Caco-2 (cell line): ENCODE measurements at regions not wholly inside any gene's neighbourhood (a gene's known extent, or its start where the extent isn't known, plus 50 kb on each side); places are given as distances from the start of the nearest gene placed in this dataset.

ENCODE experiments used
- BruUV-seq: library from RNA; stranded (reverse); fragments of 400-500 nt; replicated peaks from 2 replicates; lab custom pipeline; 2021; lab: Mats Ljungman, UMichigan
- CTCF ChIA-PET: fragments of 300-600 bp; sonication (Branson Sonifier 250); formaldehyde crosslinking; loops from one replicate; lab custom pipeline; 2022; ENCODE audit warnings: antibody characterized with exemption; lab: Charles Lee
- POLR2A ChIA-PET: fragments of 300-600 bp; sonication (Branson Sonifier 250); formaldehyde crosslinking; loops from one replicate; lab custom pipeline; 2022; ENCODE audit warnings: antibody characterized with exemption; lab: Charles Lee
- DNase-seq, 2 experiments: peaks; one replicate each; pipeline versions ENCODE4 v3.0.0 to v3.0.0-alpha.2; 2020 to 2022
- H3K27me3 ChIP-seq: replicated peaks from 2 replicates; pipeline ENCODE4 v1.6.0; 2011; ENCODE audit warnings: low read length; ENCODE audit not compliant: control insufficient read depth, insufficient read depth
- H3K36me3 ChIP-seq: 2 replicates; pipeline ENCODE4 v1.5.1; 2011; ENCODE audit warnings: low read length; ENCODE audit not compliant: control insufficient read depth, insufficient read depth
- H3K4me1 ChIP-seq: fragments of 250-450 bp; sonication (Bioruptor Pico); 2 replicates; pipeline ENCODE4 v1.5.1; 2020; ENCODE audit warnings: mild to moderate bottlenecking
- H3K4me3 ChIP-seq: 2 replicates; pipeline ENCODE4 v1.5.1; 2011; ENCODE audit warnings: low read depth, mild to moderate bottlenecking, control low read depth, low read length
- H3K9me3 ChIP-seq: fragments of 250-450 bp; sonication (Bioruptor Pico); 2 replicates; pipeline ENCODE4 v1.5.1; 2020; ENCODE audit warnings: mild to moderate bottlenecking, moderate library complexity
- H3K27ac Mint-ChIP-seq: one replicate; pipeline ENCODE4 v1.8.0; 2022; ENCODE audit warnings: mixed read lengths; ENCODE audit not compliant: unreplicated experiment
- H3K27me3 Mint-ChIP-seq: one replicate; pipeline ENCODE4 v1.8.0; 2022; ENCODE audit warnings: mixed read lengths; ENCODE audit not compliant: insufficient read depth, unreplicated experiment
- H3K36me3 Mint-ChIP-seq: one replicate; pipeline ENCODE4 v1.8.0; 2022; ENCODE audit warnings: mild to moderate bottlenecking, mixed read lengths; ENCODE audit not compliant: insufficient read depth, unreplicated experiment
- H3K4me1 Mint-ChIP-seq: one replicate; pipeline ENCODE4 v1.8.0; 2022; ENCODE audit warnings: low read depth, mixed read lengths; ENCODE audit not compliant: unreplicated experiment
- H3K4me3 Mint-ChIP-seq: one replicate; pipeline ENCODE4 v1.8.0; 2022; ENCODE audit warnings: mild to moderate bottlenecking, moderate library complexity, mixed read lengths; ENCODE audit not compliant: unreplicated experiment
- H3K9me3 Mint-ChIP-seq: one replicate; pipeline ENCODE4 v1.8.0; 2022; ENCODE audit warnings: mixed read lengths; ENCODE audit not compliant: unreplicated experiment
- intact Hi-C: fragments of 100-400 bp; cut with micrococcal nuclease; formaldehyde crosslinking; loops from one replicate; pipeline ENCODE4 v1.10.0; 2022; ENCODE audit not compliant: unreplicated experiment
- TF ChIP-seq, protein P1 (sequence below), 2 experiments: fragments of 200-600 bp in 1 of 2; IDR thresholded peaks; 1 replicate in 1 of 2; 2 replicates in 1 of 2; pipeline versions ENCODE4 v1.5.1 to v1.8.0; 2011 to 2022; ENCODE audit warnings: antibody characterized with exemption in 1 of 2, control low read depth in 1 of 2, inconsistent platforms in 1 of 2, low read depth in 1 of 2, low read length in 1 of 2, mild to moderate bottlenecking in 1 of 2, moderate library complexity in 1 of 2; ENCODE audit not compliant: insufficient read depth in 1 of 2, severe bottlenecking in 1 of 2, unreplicated experiment in 1 of 2

DNA sequence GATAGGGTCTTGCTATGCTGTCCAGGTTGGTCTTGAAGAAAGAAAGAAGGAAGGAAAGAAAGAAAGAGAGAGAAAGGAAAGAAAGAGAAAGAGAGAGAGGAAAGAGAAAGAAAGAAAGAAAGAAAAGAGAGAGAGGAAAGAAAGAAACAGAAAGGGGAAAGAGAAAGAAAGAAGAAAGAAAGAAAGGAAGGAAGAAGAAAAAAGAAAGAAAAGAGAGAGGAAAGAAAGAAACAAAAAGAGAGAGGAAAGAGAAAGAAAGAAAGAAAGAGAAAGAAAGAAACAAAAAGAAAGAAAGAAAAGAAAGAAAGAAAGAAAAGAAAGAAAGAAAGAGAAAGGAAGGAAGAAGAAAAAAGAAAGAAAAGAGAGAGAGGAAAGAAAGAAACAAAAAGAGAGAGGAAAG lies 95.8 kb upstream of the SHOX start:
- no peaks in the 10 kb centered on the region for H3K4me1 ChIP-seq
- no peaks in the 10 kb centered on the region for H3K27me3 ChIP-seq
- ChIA-PET POLR2A (no interaction called here), CTCF (no interaction called here)
- no peaks in the 10 kb centered on the region for H3K4me1 Mint-ChIP-seq
- H3K27me3 Mint-ChIP-seq: no peaks in the 10 kb centered on the region
- TF ChIP-seq, protein P1, sequence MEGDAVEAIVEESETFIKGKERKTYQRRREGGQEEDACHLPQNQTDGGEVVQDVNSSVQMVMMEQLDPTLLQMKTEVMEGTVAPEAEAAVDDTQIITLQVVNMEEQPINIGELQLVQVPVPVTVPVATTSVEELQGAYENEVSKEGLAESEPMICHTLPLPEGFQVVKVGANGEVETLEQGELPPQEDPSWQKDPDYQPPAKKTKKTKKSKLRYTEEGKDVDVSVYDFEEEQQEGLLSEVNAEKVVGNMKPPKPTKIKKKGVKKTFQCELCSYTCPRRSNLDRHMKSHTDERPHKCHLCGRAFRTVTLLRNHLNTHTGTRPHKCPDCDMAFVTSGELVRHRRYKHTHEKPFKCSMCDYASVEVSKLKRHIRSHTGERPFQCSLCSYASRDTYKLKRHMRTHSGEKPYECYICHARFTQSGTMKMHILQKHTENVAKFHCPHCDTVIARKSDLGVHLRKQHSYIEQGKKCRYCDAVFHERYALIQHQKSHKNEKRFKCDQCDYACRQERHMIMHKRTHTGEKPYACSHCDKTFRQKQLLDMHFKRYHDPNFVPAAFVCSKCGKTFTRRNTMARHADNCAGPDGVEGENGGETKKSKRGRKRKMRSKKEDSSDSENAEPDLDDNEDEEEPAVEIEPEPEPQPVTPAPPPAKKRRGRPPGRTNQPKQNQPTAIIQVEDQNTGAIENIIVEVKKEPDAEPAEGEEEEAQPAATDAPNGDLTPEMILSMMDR (IDR thresholded peaks at IDR 0.05; ENCODE audit: insufficient read depth in 1 of 2, low read depth in 1 of 2, low read length in 1 of 2, severe bottlenecking in 1 of 2, unreplicated experiment in 1 of 2): no peak
- H3K4me3 ChIP-seq: no peak overlapping the region
- no peaks in the 10 kb centered on the region for H3K36me3 Mint-ChIP-seq
- H3K36me3 ChIP-seq: no peaks in the 10 kb centered on the region
- DNase-seq: no peak
- no TSS peak for BruUV-seq
- H3K27ac Mint-ChIP-seq: no peak overlapping the region
- H3K4me3 Mint-ChIP-seq: no peak overlapping the region
- intact Hi-C loops: no loop called here
- no peaks in the 10 kb centered on the region for H3K9me3 ChIP-seq
- peaks cover 27% of the 10 kb centered on the region for H3K9me3 Mint-ChIP-seq

- H3K36me3 Mint-ChIP-seq: no peaks in the 10 kb centered on the region
- no peak overlapping the region for H3K27ac Mint-ChIP-seq
- BruUV-seq: no TSS peak
- Histone ChIP-seq H3K4me1 (no peaks in the 10 kb centered on the region), H3K4me3 (no peak overlapping the region), H3K27me3 (no peaks in the 10 kb centered on the region), H3K36me3 (no peaks in the 10 kb centered on the region), H3K9me3 (no peaks in the 10 kb centered on the region)
- TF ChIP-seq, protein P1 (IDR thresholded peaks at IDR 0.05; ENCODE audit: insufficient read depth in 1 of 2, low read depth in 1 of 2, low read length in 1 of 2, severe bottlenecking in 1 of 2, unreplicated experiment in 1 of 2): no peak
- intact Hi-C loops: no loop called here
- no peak overlapping the region for H3K4me3 Mint-ChIP-seq
- POLR2A ChIA-PET: no interaction called here
- no peak for DNase-seq
- no peaks in the 10 kb centered on the region for H3K4me1 Mint-ChIP-seq
- CTCF ChIA-PET: no interaction called here
- H3K9me3 Mint-ChIP-seq: peaks cover 15% of the 10 kb centered on the region
- H3K27me3 Mint-ChIP-seq: no peaks in the 10 kb centered on the region
Observed at GRCh38 chrX:536616-537015, 94.0 kb upstream of the SHOX start.

DNA sequence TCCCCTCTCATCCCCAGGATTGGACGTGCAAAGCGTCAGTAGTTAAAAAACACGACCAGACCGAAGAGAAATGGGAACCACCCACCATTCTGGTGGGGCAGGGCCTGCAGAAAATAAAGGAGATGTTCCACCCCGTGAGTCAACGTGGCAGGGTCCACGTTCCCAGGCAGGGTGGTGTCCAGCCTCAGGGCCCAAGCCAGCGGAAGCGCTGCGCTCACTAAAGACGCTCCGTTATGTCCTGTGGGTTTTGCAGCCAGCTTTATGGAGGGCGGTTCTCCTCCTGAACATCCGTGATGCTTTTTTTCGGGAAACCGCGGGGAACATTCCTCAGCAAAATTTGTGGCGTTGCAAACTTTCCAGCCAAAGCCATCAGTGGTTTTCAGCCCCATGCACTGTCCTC lies 93.4 kb upstream of the SHOX start:
- no peaks in the 10 kb centered on the region for H3K27me3 ChIP-seq
- intact Hi-C loops: no loop called here
- Mint-ChIP-seq H3K27ac (no peak overlapping the region), H3K27me3 (no peaks in the 10 kb centered on the region), H3K36me3 (no peaks in the 10 kb centered on the region), H3K9me3 (peaks cover 14% of the 10 kb centered on the region), H3K4me1 (no peaks in the 10 kb centered on the region), H3K4me3 (no peak overlapping the region)
- no peaks in the 10 kb centered on the region for H3K36me3 ChIP-seq
- DNase-seq: no peak
- POLR2A ChIA-PET: no interaction called here
- no peaks in the 10 kb centered on the region for H3K4me1 ChIP-seq
- H3K9me3 ChIP-seq: no peaks in the 10 kb centered on the region
- H3K4me3 ChIP-seq: no peak overlapping the region
- BruUV-seq: no TSS peak
- TF ChIP-seq, protein P1 (IDR thresholded peaks at IDR 0.05; ENCODE audit: insufficient read depth in 1 of 2, low read depth in 1 of 2, low read length in 1 of 2, severe bottlenecking in 1 of 2, unreplicated experiment in 1 of 2): no peak
- CTCF ChIA-PET: no interaction called here
